CD4-positive, alpha-beta memory T cell (primary cell): ENCODE measurements at regions not wholly inside any gene's neighbourhood (a gene's known extent, or its start where the extent isn't known, plus 50 kb on each side); places are given as distances from the start of the nearest gene placed in this dataset.

Source experiments
- CTCF ChIA-PET: fragments of 350-600 bp; sonication (Branson Sonifier 250); formaldehyde crosslinking; loops from one replicate; lab custom pipeline; 2021; ENCODE audit warnings: inconsistent platforms; ENCODE audit not compliant: partially characterized antibody; lab: Charles Lee
- POLR2A ChIA-PET: fragments of 350-600 bp; sonication (Branson Sonifier 250); formaldehyde crosslinking; loops from one replicate; lab custom pipeline; 2021; ENCODE audit not compliant: partially characterized antibody; lab: Charles Lee
- DNase-seq, 5 donors: peaks; one replicate each; pipeline versions ENCODE4 v3.0.0 to v3.0.0-alpha.2; 2020 to 2022; ENCODE audit warnings: mixed read lengths in 1 of 5
- H3K27ac ChIP-seq: one replicate; pipeline ENCODE4 v1.7.0; 2013; ENCODE audit warnings: low read depth, low read length
- H3K27me3 ChIP-seq: 2 replicates; pipeline ENCODE4 v1.7.0; 2013; ENCODE audit warnings: mild to moderate bottlenecking, low read length, moderate library complexity; ENCODE audit not compliant: insufficient read depth
- H3K36me3 ChIP-seq: 2 replicates; pipeline ENCODE4 v1.7.0; 2013; ENCODE audit warnings: mild to moderate bottlenecking, low read length, moderate library complexity; ENCODE audit not compliant: insufficient read depth
- H3K4me1 ChIP-seq: 2 replicates; pipeline ENCODE4 v1.7.0; 2013; ENCODE audit warnings: mild to moderate bottlenecking, low read length, moderate library complexity; ENCODE audit not compliant: insufficient read depth
- H3K4me3 ChIP-seq, 2 donors: one replicate each; pipeline ENCODE4 v1.7.0; 2013; ENCODE audit warnings: low read length in 2 of 2, mild to moderate bottlenecking in 1 of 2
- H3K9me3 ChIP-seq, 2 donors: one replicate each; pipeline ENCODE4 v1.7.0; 2013; ENCODE audit warnings: low read length in 2 of 2, control low read depth in 1 of 2; ENCODE audit not compliant: control insufficient read depth in 1 of 2
- H3K27ac Mint-ChIP-seq, 7 donors: one replicate each; pipeline ENCODE4 v1.8.0; 2020 to 2021; ENCODE audit warnings: mixed read lengths in 7 of 7, mild to moderate bottlenecking in 6 of 7, inconsistent platforms in 3 of 7, moderate library complexity in 3 of 7
- H3K27me3 Mint-ChIP-seq, 2 donors: one replicate each; pipeline ENCODE4 v1.8.0; 2020 to 2021; ENCODE audit warnings: mixed read lengths in 2 of 2
- H3K36me3 Mint-ChIP-seq, 2 donors: one replicate each; pipeline ENCODE4 v1.8.0; 2020 to 2021; ENCODE audit warnings: mixed read lengths in 2 of 2, inconsistent platforms in 1 of 2, mild to moderate bottlenecking in 1 of 2
- H3K4me1 Mint-ChIP-seq, 4 donors: one replicate each; pipeline ENCODE4 v1.8.0; 2020 to 2021; ENCODE audit warnings: mixed read lengths in 4 of 4, mild to moderate bottlenecking in 1 of 4
- H3K4me3 Mint-ChIP-seq, 8 donors: one replicate each; pipeline ENCODE4 v1.8.0; 2020 to 2021; ENCODE audit warnings: mixed read lengths in 8 of 8, mild to moderate bottlenecking in 7 of 8, moderate library complexity in 6 of 8, inconsistent platforms in 3 of 8
- H3K9me3 Mint-ChIP-seq, 8 donors: one replicate each; pipeline ENCODE4 v1.8.0; 2020 to 2021; ENCODE audit warnings: mixed read lengths in 8 of 8, mild to moderate bottlenecking in 5 of 8, inconsistent platforms in 3 of 8, moderate library complexity in 1 of 8
- intact Hi-C: fragments of 100-400 bp; cut with micrococcal nuclease; formaldehyde crosslinking; loops from one replicate; pipeline ENCODE4 v1.15.1; 2023

GRCh38 chr9:89967527-89967926, 362.7 kb downstream of the GADD45G start:
- H3K27ac Mint-ChIP-seq: no peak overlapping the region
- Histone ChIP-seq H3K36me3 (no peaks in the 10 kb centered on the region), H3K27ac (no peak overlapping the region), H3K27me3 (no peaks in the 10 kb centered on the region), H3K9me3 (no peaks in the 10 kb centered on the region), H3K4me1 (peaks cover under 1% of the 10 kb centered on the region), H3K4me3 (no peak overlapping the region)
- peaks cover 0 to 3% (median 1%) of the 10 kb centered on the region in 4 donors for H3K4me1 Mint-ChIP-seq
- peaks cover 0 to 1% of the 10 kb centered on the region in 2 donors for H3K27me3 Mint-ChIP-seq
- intact Hi-C loops: no loop called here
- H3K9me3 Mint-ChIP-seq: no peaks in the 10 kb centered on the region
- CTCF ChIA-PET: no interaction called here
- H3K36me3 Mint-ChIP-seq: no peaks in the 10 kb centered on the region
- POLR2A ChIA-PET: no interaction called here
- no peak for DNase-seq
- H3K4me3 Mint-ChIP-seq: no peak overlapping the region

GRCh38 chr9:89969156-89969675, 364.4 kb downstream of the GADD45G start:
- H3K27me3 ChIP-seq: no peaks in the 10 kb centered on the region
- no peaks in the 10 kb centered on the region for H3K4me1 ChIP-seq
- no peak overlapping the region for H3K27ac ChIP-seq
- no peaks in the 10 kb centered on the region for H3K36me3 ChIP-seq
- CTCF ChIA-PET: no interaction called here
- Mint-ChIP-seq H3K9me3 (no peaks in the 10 kb centered on the region), H3K4me1 (no peaks in the 10 kb centered on the region), H3K27ac (no peak overlapping the region), H3K36me3 (no peaks in the 10 kb centered on the region), H3K4me3 (no peak overlapping the region), H3K27me3 (peaks cover 0 to 2% of the 10 kb centered on the region in 2 donors)
- no peaks in the 10 kb centered on the region for H3K9me3 ChIP-seq
- H3K4me3 ChIP-seq: no peak overlapping the region
- intact Hi-C loops: no loop called here
- POLR2A ChIA-PET: no interaction called here
- no peak for DNase-seq

- H3K9me3 ChIP-seq: no peaks in the 10 kb centered on the region
- no peaks in the 10 kb centered on the region for H3K4me1 Mint-ChIP-seq
- POLR2A ChIA-PET: no interaction called here
- H3K27ac ChIP-seq: no peak overlapping the region
- no peak overlapping the region for H3K4me3 ChIP-seq
- no peaks in the 10 kb centered on the region for H3K9me3 Mint-ChIP-seq
- DNase-seq: no peak
- intact Hi-C loops: no loop called here
- H3K36me3 Mint-ChIP-seq: no peaks in the 10 kb centered on the region
- H3K27ac Mint-ChIP-seq: no peak overlapping the region
- no peaks in the 10 kb centered on the region for H3K4me1 ChIP-seq
- H3K4me3 Mint-ChIP-seq: no peak overlapping the region
- no peaks in the 10 kb centered on the region for H3K27me3 ChIP-seq
- CTCF ChIA-PET: no interaction called here
- no peaks in the 10 kb centered on the region for H3K36me3 ChIP-seq
- H3K27me3 Mint-ChIP-seq: peaks cover 0 to 4% of the 10 kb centered on the region in 2 donors
Measured at GRCh38 chr9:89969881-89970639, 365.2 kb downstream of the GADD45G start.

GRCh38 chr9:89970701-89971100, 365.9 kb downstream of the GADD45G start:
- Histone ChIP-seq H3K4me3 (no peak overlapping the region), H3K9me3 (no peaks in the 10 kb centered on the region), H3K4me1 (no peaks in the 10 kb centered on the region), H3K27me3 (no peaks in the 10 kb centered on the region), H3K27ac (no peak overlapping the region), H3K36me3 (no peaks in the 10 kb centered on the region)
- Mint-ChIP-seq H3K4me1 (no peaks in the 10 kb centered on the region), H3K27me3 (peaks cover 0 to 4% of the 10 kb centered on the region in 2 donors), H3K4me3 (no peak overlapping the region), H3K36me3 (no peaks in the 10 kb centered on the region), H3K27ac (no peak overlapping the region), H3K9me3 (no peaks in the 10 kb centered on the region)
- POLR2A ChIA-PET: no interaction called here
- intact Hi-C loops: no loop called here
- DNase-seq: no peak
- CTCF ChIA-PET: no interaction called here

GRCh38 chr9:89972535-89972934, 367.7 kb downstream of the GADD45G start:
- H3K27ac Mint-ChIP-seq: no peak overlapping the region
- no peak for DNase-seq
- H3K27me3 Mint-ChIP-seq: peaks cover 0 to 4% of the 10 kb centered on the region in 2 donors
- no peaks in the 10 kb centered on the region for H3K27me3 ChIP-seq
- H3K4me1 ChIP-seq: no peaks in the 10 kb centered on the region
- CTCF ChIA-PET: no interaction called here
- no peaks in the 10 kb centered on the region for H3K9me3 Mint-ChIP-seq
- H3K9me3 ChIP-seq: no peaks in the 10 kb centered on the region
- intact Hi-C loops: no loop called here
- POLR2A ChIA-PET: interaction anchor here (0.6 kb wide), 1 partner anchor 89 kb away, joined by 3 read pairs; no protein-coding TSS in a partner anchor
- H3K4me3 ChIP-seq: no peak overlapping the region
- H3K4me1 Mint-ChIP-seq: no peaks in the 10 kb centered on the region
- no peak overlapping the region for H3K4me3 Mint-ChIP-seq
- no peaks in the 10 kb centered on the region for H3K36me3 ChIP-seq
- H3K27ac ChIP-seq: no peak overlapping the region
- H3K36me3 Mint-ChIP-seq: no peaks in the 10 kb centered on the region

- no peak overlapping the region for H3K4me3 Mint-ChIP-seq
- Histone ChIP-seq H3K9me3 (no peaks in the 10 kb centered on the region), H3K4me1 (no peaks in the 10 kb centered on the region), H3K36me3 (no peaks in the 10 kb centered on the region), H3K4me3 (no peak overlapping the region), H3K27me3 (no peaks in the 10 kb centered on the region), H3K27ac (no peak overlapping the region)
- intact Hi-C loops: no loop called here
- CTCF ChIA-PET: no interaction called here
- no peaks in the 10 kb centered on the region for H3K36me3 Mint-ChIP-seq
- DNase-seq: no peak
- H3K4me1 Mint-ChIP-seq: no peaks in the 10 kb centered on the region
- POLR2A ChIA-PET: no interaction called here
- peaks cover 2 to 8% of the 10 kb centered on the region in 2 donors for H3K27me3 Mint-ChIP-seq
- no peaks in the 10 kb centered on the region for H3K9me3 Mint-ChIP-seq
- no peak overlapping the region for H3K27ac Mint-ChIP-seq
Measured at GRCh38 chr9:89974582-89974981, 369.8 kb downstream of the GADD45G start.

GRCh38 chr9:89975024-89975423, 370.2 kb downstream of the GADD45G start:
- Histone ChIP-seq H3K4me3 (no peak overlapping the region), H3K4me1 (no peaks in the 10 kb centered on the region), H3K9me3 (no peaks in the 10 kb centered on the region), H3K27ac (no peak overlapping the region), H3K36me3 (no peaks in the 10 kb centered on the region), H3K27me3 (no peaks in the 10 kb centered on the region)
- CTCF ChIA-PET: no interaction called here
- Mint-ChIP-seq H3K27me3 (peaks cover 2 to 8% of the 10 kb centered on the region in 2 donors), H3K4me1 (no peaks in the 10 kb centered on the region), H3K36me3 (no peaks in the 10 kb centered on the region), H3K9me3 (no peaks in the 10 kb centered on the region), H3K27ac (no peak overlapping the region), H3K4me3 (no peak overlapping the region)
- POLR2A ChIA-PET: no interaction called here
- intact Hi-C loops: no loop called here
- DNase-seq: no peak
